GM19239 (cell line): ENCODE measurements at regions not wholly inside any gene's neighbourhood (a gene's known extent, or its start where the extent isn't known, plus 50 kb on each side); places are given as distances from the start of the nearest gene placed in this dataset.

Experiments used
- DNase-seq: peaks from one replicate; pipeline ENCODE4 v3.0.0; 2011; ENCODE audit warnings: low spot score; ENCODE audit not compliant: insufficient read length
- FAIRE-seq: peaks from 2 replicates; lab custom pipeline; 2011; peaks lifted over from hg19 to GRCh38; lab: Jason Lieb, UNC

- no peak for DNase-seq
- FAIRE-seq = no peak
Observed at GRCh38 chr17:74088934-74089329, 114.5 kb upstream of the RPL38 start.

DNA sequence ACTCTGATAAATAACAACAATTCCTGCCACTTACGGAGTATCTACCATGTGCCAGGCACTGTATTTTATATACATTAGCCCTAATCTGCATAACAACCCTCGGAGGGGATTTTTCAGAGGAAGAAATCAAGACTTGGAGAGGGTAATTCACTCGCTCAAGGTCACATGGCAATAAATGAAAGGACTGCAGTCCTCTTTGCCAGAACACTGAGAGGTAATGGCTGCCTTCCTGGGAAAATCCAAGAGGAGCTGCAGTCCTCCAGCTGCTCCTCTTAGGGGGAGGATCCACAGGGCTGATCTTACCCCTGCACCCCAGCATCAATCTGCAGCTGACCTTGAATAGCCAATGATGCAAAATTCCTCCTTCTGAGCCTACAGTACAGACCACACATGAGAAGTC is 114.1 kb upstream of the RPL38 start:
- FAIRE-seq (no peak), DNase-seq (no peak)

GRCh38 chr17:74089869-74090464 is 113.5 kb upstream of the RPL38 start:
- FAIRE-seq = peak; percentile 63
- DNase-seq = peak; percentile 59

DNA sequence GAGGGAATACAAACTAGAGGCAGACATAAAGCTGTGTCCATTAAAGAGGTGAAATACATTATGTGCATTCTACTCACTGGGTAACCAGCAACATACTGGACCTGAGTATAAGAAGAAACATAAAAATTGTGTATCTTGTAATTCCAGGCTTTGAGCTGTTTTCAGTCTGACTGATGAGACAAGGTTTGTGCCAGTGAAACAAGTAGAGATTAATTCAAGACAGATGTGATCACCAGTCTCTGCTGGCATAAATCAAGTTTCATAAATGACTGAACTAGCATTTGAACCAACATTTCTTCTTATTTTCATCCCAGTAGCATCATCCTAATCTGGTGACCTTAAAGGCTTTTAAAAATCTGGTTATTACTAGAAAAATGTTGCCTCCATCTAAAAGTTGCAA is 108.8 kb upstream of the RPL38 start:
- DNase-seq (no peak), FAIRE-seq (no peak)

- DNase-seq (no peak), FAIRE-seq (no peak)
Observed at GRCh38 chr17:74096456-74096855, 107.0 kb upstream of the RPL38 start.

DNA sequence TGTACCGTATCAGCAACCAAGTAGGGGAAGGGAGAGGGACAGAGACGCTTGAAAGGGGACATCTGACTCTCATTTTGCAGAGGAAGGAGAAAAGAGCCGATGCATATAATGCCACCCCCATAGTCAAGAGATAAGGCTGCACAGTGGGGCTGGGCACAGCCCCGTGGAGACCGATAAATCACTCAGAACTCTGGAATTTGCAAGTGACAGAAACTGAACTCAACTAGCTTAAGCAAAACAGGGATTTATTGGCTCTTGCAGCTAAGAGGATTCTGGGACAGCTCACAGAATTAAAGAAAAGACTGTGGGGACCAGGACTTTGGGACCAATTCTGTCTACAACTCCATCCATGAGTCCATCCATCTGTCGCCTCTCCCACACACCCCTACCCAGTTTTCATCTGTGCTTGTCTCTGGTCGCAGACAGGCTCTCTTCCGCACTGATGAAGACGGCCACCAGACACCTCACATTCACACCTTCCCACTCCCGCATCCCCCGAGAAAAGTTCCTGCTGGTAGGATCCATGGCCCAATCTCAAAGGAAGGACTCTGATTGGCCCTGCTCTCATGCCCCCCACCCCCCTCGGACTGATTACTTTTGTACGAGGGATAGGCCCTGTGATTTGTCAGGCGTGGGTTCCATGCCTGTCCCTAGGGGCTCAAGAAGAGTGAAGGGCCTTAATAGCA is 105.9 kb upstream of the RPL38 start:
- FAIRE-seq = no peak

DNA sequence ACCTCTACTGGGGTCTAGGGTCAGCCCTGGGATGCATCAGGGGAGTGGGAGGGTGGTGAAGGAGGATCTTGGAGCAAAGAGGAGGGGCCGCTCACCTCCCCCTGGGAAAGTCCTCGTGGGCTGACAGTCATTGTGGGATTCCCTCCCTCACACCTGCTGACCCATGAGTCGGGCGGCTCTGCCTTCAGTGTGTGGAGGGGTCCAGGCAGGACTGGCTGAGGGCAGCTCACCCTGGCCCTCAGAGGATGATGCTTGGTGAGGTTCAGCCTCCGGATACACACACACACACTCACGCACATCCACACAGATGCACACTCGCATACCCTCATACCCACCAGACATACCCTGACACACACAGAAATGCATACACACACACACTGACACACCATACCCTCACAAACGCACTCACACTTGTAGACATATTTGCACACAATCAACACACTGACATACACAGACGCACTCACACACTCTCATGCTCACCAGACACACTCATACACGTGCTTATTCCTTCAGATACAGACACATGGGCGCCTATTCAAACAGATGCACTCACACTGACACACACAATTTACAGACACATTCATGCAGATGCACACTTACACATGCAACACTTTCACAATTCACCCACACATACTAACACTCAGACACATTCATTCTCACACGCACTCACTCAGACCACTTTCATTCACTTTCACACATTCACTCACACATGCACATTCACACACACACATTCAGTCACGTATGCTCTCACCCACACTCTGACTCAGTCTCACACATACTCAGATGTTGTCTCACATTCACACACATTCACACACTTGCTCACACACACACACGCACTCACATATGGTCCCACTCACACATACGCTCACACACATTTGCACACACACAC is 105.1 kb upstream of the RPL38 start:
- DNase-seq = no peak
- FAIRE-seq = no peak

More for the DNA sequence above, 105.9 kb upstream of the RPL38 start:
- DNase-seq = no peak

GRCh38 chr17:74099442-74100340 is 103.8 kb upstream of the RPL38 start:
- FAIRE-seq (no peak), DNase-seq (no peak)

DNA sequence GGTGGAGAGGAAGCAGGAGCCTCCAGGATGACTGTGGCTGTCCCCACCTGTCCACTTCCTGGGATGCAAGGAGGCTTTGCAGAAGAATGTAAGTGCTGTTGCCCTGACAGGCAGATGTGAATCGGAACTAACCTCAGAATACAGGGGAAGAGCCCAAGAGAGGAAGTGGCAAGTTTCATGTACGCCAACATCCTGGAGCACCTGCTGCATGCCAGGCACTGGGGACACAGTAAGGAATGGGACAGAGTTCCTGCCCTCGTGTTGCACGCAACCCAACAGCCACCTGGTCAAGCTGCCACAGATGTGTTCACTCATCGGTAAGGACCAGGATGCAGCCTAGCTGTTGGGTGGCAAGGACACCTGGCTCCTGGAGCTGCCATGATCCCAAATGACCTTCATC is 98.6 kb upstream of the RPL38 start:
- FAIRE-seq (no peak), DNase-seq (no peak)

DNA sequence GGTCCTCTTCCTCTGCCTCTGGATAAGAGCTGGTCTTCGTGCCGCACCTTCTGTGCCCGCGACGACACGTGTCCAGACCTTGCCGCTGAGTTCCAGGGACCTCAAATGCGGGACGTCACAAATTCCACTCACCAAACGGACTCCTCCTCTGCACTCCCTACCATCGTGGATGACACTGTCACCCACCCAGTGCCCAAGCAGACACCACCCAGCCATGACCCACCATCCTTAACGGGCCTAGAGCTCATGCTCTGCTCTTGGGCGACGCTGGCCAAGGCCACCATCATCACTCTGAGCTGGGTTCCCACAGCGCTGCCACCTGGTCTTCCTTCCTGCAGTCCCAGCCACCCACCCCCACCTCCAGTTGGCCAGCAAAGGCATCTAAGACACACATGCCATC is 96.4 kb upstream of the RPL38 start:
- DNase-seq (no peak), FAIRE-seq (no peak)

- FAIRE-seq = no peak
- no peak for DNase-seq
Observed at GRCh38 chr17:74108126-74108705, 95.3 kb upstream of the RPL38 start.

- DNase-seq (no peak), FAIRE-seq (no peak)
Observed at GRCh38 chr17:74110467-74110866, 93.0 kb upstream of the RPL38 start.

- no peak for DNase-seq
- no peak for FAIRE-seq
Observed at GRCh38 chr17:74113326-74113725, 90.2 kb upstream of the RPL38 start.

- FAIRE-seq = no peak
Observed at GRCh38 chr17:74113952-74114351, 89.5 kb upstream of the RPL38 start.

GRCh38 chr17:74114881-74115470 is 88.5 kb upstream of the RPL38 start:
- FAIRE-seq (no peak), DNase-seq (no peak)

More at GRCh38 chr17:74113952-74114351, 89.5 kb upstream of the RPL38 start:
- DNase-seq = no peak

GRCh38 chr17:74115586-74115985 is 87.9 kb upstream of the RPL38 start:
- DNase-seq = no peak
- FAIRE-seq = no peak

DNA sequence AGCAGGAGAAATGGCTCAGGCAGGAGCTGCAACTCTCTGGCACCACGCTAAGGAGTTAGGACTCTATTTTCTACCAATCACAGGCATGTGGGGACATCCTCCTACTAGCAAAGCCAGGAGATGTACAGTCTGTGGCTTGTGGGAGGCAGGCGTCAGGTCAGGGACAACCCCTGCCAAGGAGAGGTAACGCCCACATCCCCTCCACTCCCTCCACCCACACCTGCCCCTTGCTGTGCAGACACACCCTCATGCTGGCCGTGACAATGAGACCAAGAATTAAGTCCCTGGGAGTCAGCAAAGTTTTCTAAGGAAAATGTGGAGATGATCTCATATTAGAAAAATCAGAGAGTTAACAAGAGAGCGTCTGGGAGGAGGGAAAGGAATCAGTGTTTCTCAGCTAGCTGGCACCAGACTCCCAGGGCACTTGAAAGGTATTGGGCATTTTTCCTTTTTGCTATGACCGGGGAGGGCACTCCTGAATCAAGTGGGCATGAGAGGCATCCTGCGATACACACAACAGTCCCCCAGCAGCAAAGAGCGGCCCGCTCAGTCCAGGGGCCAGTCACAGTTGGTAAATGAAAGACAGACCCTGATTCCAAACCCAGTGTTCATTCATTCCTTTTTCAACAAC is 87.3 kb upstream of the RPL38 start:
- FAIRE-seq (no peak), DNase-seq (no peak)

GRCh38 chr17:74117087-74117698 is 86.3 kb upstream of the RPL38 start:
- FAIRE-seq (no peak), DNase-seq (no peak)

DNA sequence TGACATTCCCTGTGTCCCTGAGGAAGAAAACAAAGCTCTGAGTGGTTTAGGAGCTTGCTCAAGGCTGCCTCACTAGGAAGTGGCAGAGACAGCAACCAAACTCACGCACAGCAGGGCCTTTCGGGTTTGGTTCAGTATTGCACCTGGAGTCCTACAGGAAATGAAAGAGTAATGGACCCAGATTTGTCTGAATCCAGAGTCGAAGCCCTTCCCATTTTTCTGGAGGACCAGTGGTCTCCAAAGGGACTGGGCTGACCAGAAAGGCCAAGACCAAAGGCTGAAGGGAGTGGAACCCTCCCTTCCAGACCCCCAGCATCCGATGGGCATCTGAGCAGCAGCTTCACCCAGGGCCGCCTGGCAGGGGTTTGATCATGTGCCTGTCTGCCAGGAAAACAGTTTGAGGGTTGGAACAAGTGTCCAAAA is 85.5 kb upstream of the RPL38 start:
- FAIRE-seq (no peak), DNase-seq (no peak)
